ENCODE measurements at regions not wholly inside any gene's neighbourhood (a gene's known extent, or its start where the extent isn't known, plus 50 kb on each side); places are given as distances from the start of the nearest gene placed in this dataset.
"Not testable (repeated sequence)": the region's sequence is repeated elsewhere in the genome, so short reads cannot be mapped to it uniquely, and the experiment has no call there.

- DNase-seq (ENCODE audit: low read depth in 1 of 2, low spot score in 1 of 2); in situ Hi-C loops (cut with HindIII; ENCODE audit: low pct_unique_long_range_greater_than_20kb, low sequenced_read_pairs): not testable (repeated sequence)
These were observed 303.9 kb downstream of the CCDC74A start for GRCh38 chr2:131831450-131832208.

- DNase-seq (ENCODE audit: low read depth in 1 of 2, low spot score in 1 of 2); in situ Hi-C loops (cut with HindIII; ENCODE audit: low pct_unique_long_range_greater_than_20kb, low sequenced_read_pairs): not testable (repeated sequence)
These were observed 304.6 kb downstream of the CCDC74A start for GRCh38 chr2:131832209-131832780.

DNA sequence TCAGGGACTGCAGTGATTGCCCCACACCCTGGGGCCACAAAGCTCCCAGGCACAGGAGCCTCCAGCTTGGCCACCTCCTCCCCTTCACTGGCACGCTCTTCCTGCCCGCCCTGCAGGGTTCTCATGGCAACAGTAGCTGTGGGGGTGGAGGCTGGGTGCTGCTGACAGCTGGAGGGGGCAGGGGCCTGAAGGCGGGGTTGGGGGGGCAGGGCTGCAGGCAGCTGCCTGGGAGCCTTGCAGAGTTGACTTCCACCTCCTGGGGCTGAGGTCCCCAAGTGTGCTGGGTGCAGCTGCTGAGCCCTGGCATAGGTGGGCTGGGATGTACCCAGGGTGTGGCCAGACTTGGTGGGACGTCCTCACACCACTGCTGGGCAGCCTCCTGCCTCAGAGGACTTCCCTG lies 305.2 kb downstream of the CCDC74A start:
- DNase-seq (ENCODE audit: low read depth in 1 of 2, low spot score in 1 of 2); in situ Hi-C loops (cut with HindIII; ENCODE audit: low pct_unique_long_range_greater_than_20kb, low sequenced_read_pairs): not testable (repeated sequence)

DNA sequence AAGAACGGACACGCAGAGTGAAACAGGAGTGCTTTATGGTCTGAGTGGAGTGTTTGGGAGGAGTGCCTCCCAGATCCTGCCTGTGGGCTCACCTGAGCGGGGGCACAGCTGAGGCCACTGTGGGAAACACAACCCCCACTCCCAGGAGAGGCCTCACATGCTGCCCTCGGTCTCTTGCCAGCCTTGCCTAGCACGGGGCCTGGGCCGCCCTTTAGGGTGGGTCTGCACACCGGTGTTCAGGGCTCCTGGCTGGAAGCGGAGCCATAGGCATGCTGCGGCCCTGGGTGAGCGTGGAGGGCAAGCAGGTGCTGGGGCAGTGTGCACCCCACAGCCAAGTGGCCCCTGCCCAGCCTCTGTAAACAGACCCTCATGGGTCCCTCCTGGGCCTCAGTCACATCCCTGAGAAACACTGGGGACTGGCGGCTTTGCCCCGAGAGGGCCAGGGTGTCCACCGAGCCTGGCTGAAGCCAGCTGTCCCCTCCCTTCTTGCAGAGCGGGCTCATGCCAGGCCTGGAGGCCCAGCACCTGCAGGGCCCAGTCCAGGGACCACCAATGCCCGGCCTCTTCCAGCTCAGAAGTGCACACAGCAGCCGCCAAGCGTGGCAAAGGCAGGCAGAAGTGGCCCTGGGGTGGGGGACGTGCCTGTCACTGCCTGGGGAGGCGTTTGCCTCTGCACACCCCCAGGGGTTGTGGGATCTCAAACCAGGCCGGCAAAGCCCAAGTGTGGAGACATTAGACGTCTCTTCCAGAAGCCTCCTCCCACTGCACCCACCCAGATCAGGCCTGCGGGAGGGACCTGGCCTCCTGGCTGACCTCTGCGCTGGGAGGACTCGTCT lies 305.9 kb downstream of the CCDC74A start:
- in situ Hi-C loops (cut with HindIII; ENCODE audit: low pct_unique_long_range_greater_than_20kb, low sequenced_read_pairs); DNase-seq (ENCODE audit: low read depth in 1 of 2, low spot score in 1 of 2): not testable (repeated sequence)

- in situ Hi-C loops (cut with HindIII; ENCODE audit: low pct_unique_long_range_greater_than_20kb, low sequenced_read_pairs); DNase-seq (ENCODE audit: low read depth in 1 of 2, low spot score in 1 of 2): not testable (repeated sequence)
These were observed 306.7 kb downstream of the CCDC74A start for GRCh38 chr2:131834203-131835020.

DNA sequence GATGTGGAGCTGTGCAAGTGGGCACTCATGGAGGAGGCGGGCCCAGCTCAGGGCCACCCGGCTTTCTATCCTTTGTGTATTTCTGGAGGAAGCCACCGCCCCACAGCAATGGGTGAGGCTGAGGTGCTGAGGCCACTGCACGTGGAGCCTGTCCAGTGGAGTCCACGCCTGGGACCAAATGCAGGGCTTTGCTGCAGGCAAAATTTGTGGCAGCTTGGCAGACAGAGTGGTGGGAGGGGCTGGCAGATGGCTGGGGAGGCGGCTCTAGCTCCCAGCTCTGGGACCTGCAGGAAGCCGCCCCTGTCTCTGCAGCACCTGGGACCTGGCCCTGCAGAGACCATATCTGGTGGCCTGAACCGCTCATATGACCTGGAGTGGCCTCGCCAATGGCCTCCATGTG lies 307.3 kb downstream of the CCDC74A start:
- DNase-seq (ENCODE audit: low read depth in 1 of 2, low spot score in 1 of 2); in situ Hi-C loops (cut with HindIII; ENCODE audit: low pct_unique_long_range_greater_than_20kb, low sequenced_read_pairs): not testable (repeated sequence)

GRCh38 chr2:131835621-131836091 lies 308.0 kb downstream of the CCDC74A start:
- DNase-seq (ENCODE audit: low read depth in 1 of 2, low spot score in 1 of 2) = no peak
- no peak for TF ChIP-seq JUND (IDR thresholded peaks at IDR 0.05; ENCODE audit: low read depth)
- in situ Hi-C loops (cut with HindIII; ENCODE audit: low pct_unique_long_range_greater_than_20kb, low sequenced_read_pairs) = no loop called here

GRCh38 chr2:131836116-131836515 lies 308.4 kb downstream of the CCDC74A start:
- DNase-seq (ENCODE audit: low read depth in 1 of 2, low spot score in 1 of 2); in situ Hi-C loops (cut with HindIII; ENCODE audit: low pct_unique_long_range_greater_than_20kb, low sequenced_read_pairs): not testable (repeated sequence)

GRCh38 chr2:131844044-131844443 lies 316.4 kb downstream of the CCDC74A start:
- in situ Hi-C loops (cut with HindIII; ENCODE audit: low pct_unique_long_range_greater_than_20kb, low sequenced_read_pairs); DNase-seq (ENCODE audit: low read depth in 1 of 2, low spot score in 1 of 2): not testable (repeated sequence)

GRCh38 chr2:131856202-131856601 lies 305.6 kb downstream of the ANKRD30BL start:
- in situ Hi-C loops (cut with HindIII; ENCODE audit: low pct_unique_long_range_greater_than_20kb, low sequenced_read_pairs); DNase-seq (ENCODE audit: low read depth in 1 of 2, low spot score in 1 of 2): not testable (repeated sequence)

- peak in 1 of 2 experiments; percentile 6 for DNase-seq (ENCODE audit: low read depth in 1 of 2, low spot score in 1 of 2)
- in situ Hi-C loops (cut with HindIII; ENCODE audit: low pct_unique_long_range_greater_than_20kb, low sequenced_read_pairs) = not testable (repeated sequence)
These were observed 303.6 kb downstream of the ANKRD30BL start for GRCh38 chr2:131858197-131858596.

Measured in T47D (cell line).